Astrocyte (in vitro differentiated cells and primary cell): ENCODE measurements at regions not wholly inside any gene's neighbourhood (a gene's known extent, or its start where the extent isn't known, plus 50 kb on each side); places are given as distances from the start of the nearest gene placed in this dataset.

Source experiments
- DNase-seq: peaks from one replicate; pipeline ENCODE4 v3.0.0-alpha.2; 2010; ENCODE audit warnings: low read depth
- FAIRE-seq: peaks from 2 replicates; lab custom pipeline; 2011; peaks lifted over from hg19 to GRCh38; lab: Jason Lieb, UNC
- H2AFZ ChIP-seq: 2 replicates; pipeline ENCODE4 v1.6.0; 2012; ENCODE audit warnings: low read depth, low read length, inconsistent platforms
- H3K27ac ChIP-seq: 2 replicates; pipeline ENCODE4 v1.5.1; 2011; ENCODE audit warnings: low read depth, low read length, inconsistent platforms
- H3K27me3 ChIP-seq: 2 replicates; pipeline ENCODE4 v1.6.0; 2011; ENCODE audit warnings: low read length, inconsistent platforms; ENCODE audit not compliant: insufficient read depth
- H3K36me3 ChIP-seq: 2 replicates; pipeline ENCODE4 v1.5.1; 2011; ENCODE audit warnings: low read length, inconsistent platforms; ENCODE audit not compliant: insufficient read depth
- H3K4me1 ChIP-seq: 2 replicates; pipeline ENCODE4 v1.5.1; 2011; ENCODE audit warnings: low read length, inconsistent platforms; ENCODE audit not compliant: insufficient read depth
- H3K4me2 ChIP-seq: 2 replicates; pipeline ENCODE4 v1.6.0; 2012; ENCODE audit warnings: low read length, inconsistent platforms
- H3K4me3 ChIP-seq: 2 replicates; pipeline ENCODE4 v1.5.1; 2011; ENCODE audit warnings: low read depth, mild to moderate bottlenecking, low read length, inconsistent platforms; ENCODE audit not compliant: insufficient read depth
- H3K79me2 ChIP-seq: 2 replicates; pipeline ENCODE4 v1.6.0; 2012; ENCODE audit warnings: mild to moderate bottlenecking, low read length, inconsistent platforms; ENCODE audit not compliant: insufficient read depth
- H3K9ac ChIP-seq: 2 replicates; pipeline ENCODE4 v1.6.0; 2012; ENCODE audit warnings: mild to moderate bottlenecking, low read length, inconsistent platforms
- H3K9me3 ChIP-seq: 2 replicates; pipeline ENCODE4 v1.5.1; 2012; ENCODE audit warnings: low read depth, mild to moderate bottlenecking, low read length, inconsistent platforms; ENCODE audit not compliant: insufficient read depth
- H4K20me1 ChIP-seq: 2 replicates; pipeline ENCODE4 v1.6.0; 2012; ENCODE audit warnings: low read length, inconsistent platforms; ENCODE audit not compliant: insufficient read depth
- H3K27ac Mint-ChIP-seq: one replicate; pipeline ENCODE4 v1.8.0; 2021; ENCODE audit warnings: mild to moderate bottlenecking, mixed read lengths; ENCODE audit not compliant: unreplicated experiment
- H3K27me3 Mint-ChIP-seq: one replicate; pipeline ENCODE4 v1.8.0; 2021; ENCODE audit warnings: low read depth, mixed read lengths; ENCODE audit not compliant: unreplicated experiment
- H3K36me3 Mint-ChIP-seq: one replicate; pipeline ENCODE4 v1.8.0; 2021; ENCODE audit warnings: low read depth, mixed read lengths; ENCODE audit not compliant: unreplicated experiment
- H3K4me1 Mint-ChIP-seq: one replicate; pipeline ENCODE4 v1.8.0; 2021; ENCODE audit warnings: low read depth, mixed read lengths; ENCODE audit not compliant: unreplicated experiment
- H3K4me3 Mint-ChIP-seq: one replicate; pipeline ENCODE4 v1.8.0; 2021; ENCODE audit warnings: mild to moderate bottlenecking, moderate library complexity, mixed read lengths; ENCODE audit not compliant: unreplicated experiment
- H3K9me3 Mint-ChIP-seq: one replicate; pipeline ENCODE4 v1.8.0; 2021; ENCODE audit warnings: mild to moderate bottlenecking, mixed read lengths; ENCODE audit not compliant: unreplicated experiment
- CTCF ChIP-seq: IDR thresholded peaks from 2 replicates; pipeline ENCODE4 v1.5.1; 2011; ENCODE audit warnings: low read depth, mild to moderate bottlenecking, inconsistent platforms, low read length, moderate library complexity; ENCODE audit not compliant: insufficient read depth
- EZH2 ChIP-seq: IDR thresholded peaks from 2 replicates; pipeline ENCODE4 v1.6.1; 2012; ENCODE audit warnings: mild to moderate bottlenecking, low read length, inconsistent platforms; ENCODE audit not compliant: insufficient read depth

GRCh38 chr2:18790509-18791171 is 201.3 kb upstream of the NT5C1B start:
- Histone ChIP-seq H3K4me2 (no peak overlapping the region), H3K79me2 (no peaks in the 10 kb centered on the region), H3K4me1 (peaks cover 14% of the 10 kb centered on the region), H2AFZ (no peak overlapping the region), H3K4me3 (no peak overlapping the region), H3K9me3 (no peaks in the 10 kb centered on the region), H3K36me3 (no peaks in the 10 kb centered on the region), H3K27ac (no peak overlapping the region), H4K20me1 (no peaks in the 10 kb centered on the region), H3K9ac (no peak overlapping the region), H3K27me3 (no peaks in the 10 kb centered on the region)
- TF ChIP-seq EZH2 (no peak), CTCF (no peak)
- H3K27me3 Mint-ChIP-seq: peaks cover 2% of the 10 kb centered on the region
- no peak overlapping the region for H3K4me3 Mint-ChIP-seq
- H3K27ac Mint-ChIP-seq: no peak overlapping the region
- FAIRE-seq (no peak), DNase-seq (no peak)
- peaks cover 19% of the 10 kb centered on the region for H3K4me1 Mint-ChIP-seq
- no peaks in the 10 kb centered on the region for H3K36me3 Mint-ChIP-seq
- H3K9me3 Mint-ChIP-seq: no peaks in the 10 kb centered on the region

DNA sequence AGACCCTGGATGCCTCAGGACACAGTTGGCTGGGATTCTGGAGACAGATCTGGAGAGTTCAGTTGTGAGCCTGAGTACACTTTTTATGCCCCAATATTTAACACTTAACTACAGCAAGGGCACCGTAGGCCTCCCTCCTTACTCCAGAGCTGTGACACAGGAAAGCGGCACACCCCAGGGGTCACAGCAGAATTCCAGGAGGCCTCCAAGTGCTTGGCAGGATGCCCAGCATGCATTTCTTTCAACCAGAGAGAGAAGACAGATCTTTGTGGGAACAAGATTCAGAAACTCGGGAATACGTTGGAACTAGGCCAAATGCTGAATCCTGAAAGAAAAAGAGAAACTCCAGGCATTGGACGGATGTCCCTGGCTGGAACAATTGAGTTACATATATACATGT is 199.2 kb upstream of the NT5C1B start:
- Histone ChIP-seq H3K79me2 (no peaks in the 10 kb centered on the region), H3K9ac (no peak overlapping the region), H4K20me1 (no peaks in the 10 kb centered on the region), H3K9me3 (no peaks in the 10 kb centered on the region), H2AFZ (no peak overlapping the region), H3K36me3 (no peaks in the 10 kb centered on the region), H3K4me1 (peaks cover 14% of the 10 kb centered on the region), H3K4me3 (no peak overlapping the region), H3K27ac (no peak overlapping the region), H3K4me2 (peak overlapping the region; percentile 37), H3K27me3 (no peaks in the 10 kb centered on the region)
- Mint-ChIP-seq H3K36me3 (no peaks in the 10 kb centered on the region), H3K9me3 (no peaks in the 10 kb centered on the region), H3K27ac (no peak overlapping the region), H3K27me3 (peaks cover under 1% of the 10 kb centered on the region), H3K4me1 (peaks cover 19% of the 10 kb centered on the region), H3K4me3 (no peak overlapping the region)
- TF ChIP-seq EZH2 (no peak), CTCF (no peak)
- DNase-seq: peak; percentile 68
- FAIRE-seq: peak; percentile 26

- no peaks in the 10 kb centered on the region for H3K79me2 ChIP-seq
- H3K4me3 ChIP-seq: no peak overlapping the region
- H3K9me3 ChIP-seq: no peaks in the 10 kb centered on the region
- H3K36me3 ChIP-seq: no peaks in the 10 kb centered on the region
- Mint-ChIP-seq H3K27ac (no peak overlapping the region), H3K4me3 (no peak overlapping the region), H3K9me3 (peaks cover 2% of the 10 kb centered on the region), H3K4me1 (peaks cover 24% of the 10 kb centered on the region), H3K27me3 (no peaks in the 10 kb centered on the region), H3K36me3 (no peaks in the 10 kb centered on the region)
- FAIRE-seq: no peak
- H3K4me2 ChIP-seq: no peak overlapping the region
- H3K27ac ChIP-seq: no peak overlapping the region
- peaks cover 14% of the 10 kb centered on the region for H3K4me1 ChIP-seq
- no peak for DNase-seq
- no peak overlapping the region for H2AFZ ChIP-seq
- H3K9ac ChIP-seq: no peak overlapping the region
- H4K20me1 ChIP-seq: no peaks in the 10 kb centered on the region
- H3K27me3 ChIP-seq: no peaks in the 10 kb centered on the region
- no peak for TF ChIP-seq CTCF
- no peak for TF ChIP-seq EZH2
Observed at GRCh38 chr2:18787726-18788125, 198.4 kb upstream of the NT5C1B start.
